Neural progenitor cell (in vitro differentiated cells): ENCODE measurements at regions not wholly inside any gene's neighbourhood (a gene's known extent, or its start where the extent isn't known, plus 50 kb on each side); places are given as distances from the start of the nearest gene placed in this dataset.

Source experiments
- DNase-seq: peaks from one replicate; pipeline ENCODE4 v3.0.0-alpha.2; 2016; ENCODE audit warnings: low spot score
- H2AFZ ChIP-seq: fragments of 200-600 bp; sonication (generic); replicated peaks from 2 replicates; pipeline ENCODE4 v1.6.1; 2016; ENCODE audit warnings: antibody characterized with exemption
- H3F3A ChIP-seq: fragments of 200-600 bp; sonication (generic); 2 replicates; pipeline ENCODE4 v1.6.1; 2016; ENCODE audit warnings: antibody characterized with exemption, low read depth
- H3K27ac ChIP-seq: fragments of 200-600 bp; sonication (generic); 2 replicates; pipeline ENCODE4 v1.5.1; 2016; ENCODE audit warnings: mild to moderate bottlenecking
- H3K27me3 ChIP-seq: fragments of 200-600 bp; sonication (generic); 2 replicates; pipeline ENCODE4 v1.6.1; 2016; ENCODE audit warnings: mild to moderate bottlenecking, moderate library complexity
- H3K36me3 ChIP-seq: fragments of 200-600 bp; sonication (generic); 2 replicates; pipeline ENCODE4 v1.5.1; 2016
- H3K4me1 ChIP-seq: fragments of 200-600 bp; sonication (generic); 2 replicates; pipeline ENCODE4 v1.6.1; 2016; ENCODE audit warnings: mixed run types
- H3K4me2 ChIP-seq: fragments of 200-600 bp; sonication (generic); 2 replicates; pipeline ENCODE4 v1.6.1; 2016
- H3K4me3 ChIP-seq: fragments of 200-600 bp; sonication (generic); 2 replicates; pipeline ENCODE4 v1.5.1; 2016
- H3K79me2 ChIP-seq: fragments of 200-600 bp; sonication (generic); 2 replicates; pipeline ENCODE4 v1.6.1; 2016; ENCODE audit warnings: low read depth
- H3K9ac ChIP-seq: fragments of 200-600 bp; sonication (generic); 2 replicates; pipeline ENCODE4 v1.6.1; 2016
- H3K9me3 ChIP-seq: fragments of 200-600 bp; sonication (generic); 2 replicates; pipeline ENCODE4 v1.5.1; 2016; ENCODE audit warnings: low read depth
- H4K20me1 ChIP-seq: fragments of 200-600 bp; sonication (generic); 2 replicates; pipeline ENCODE4 v1.6.1; 2016; ENCODE audit warnings: low read depth
- H3K27ac Mint-ChIP-seq: 3 replicates; pipeline ENCODE4 v1.8.0; 2021; ENCODE audit warnings: mixed read lengths
- H3K27me3 Mint-ChIP-seq: 2 replicates; pipeline ENCODE4 v1.8.0; 2022; ENCODE audit warnings: low read depth, mild to moderate bottlenecking, inconsistent platforms, moderate library complexity, mixed read lengths; ENCODE audit not compliant: insufficient read depth
- H3K36me3 Mint-ChIP-seq: 3 replicates; pipeline ENCODE4 v1.8.0; 2021; ENCODE audit warnings: mixed read lengths
- H3K4me1 Mint-ChIP-seq: 3 replicates; pipeline ENCODE4 v1.8.0; 2021; ENCODE audit warnings: mixed read lengths
- H3K4me3 Mint-ChIP-seq: 3 replicates; pipeline ENCODE4 v1.8.0; 2021; ENCODE audit warnings: mild to moderate bottlenecking, moderate library complexity, mixed read lengths
- H3K9me3 Mint-ChIP-seq: 3 replicates; pipeline ENCODE4 v1.8.0; 2020; ENCODE audit warnings: mixed read lengths
- EZH2 ChIP-seq: fragments of 200-600 bp; sonication (generic); IDR thresholded peaks from 2 replicates; pipeline ENCODE4 v1.6.1; 2017; ENCODE audit warnings: antibody characterized with exemption, mild to moderate bottlenecking, moderate library complexity
- EZH2phosphoT487 ChIP-seq: fragments of 200-600 bp; sonication (generic); IDR thresholded peaks from 2 replicates; pipeline ENCODE4 v1.6.1; 2017; ENCODE audit warnings: antibody characterized with exemption
- TF ChIP-seq, protein P1 (sequence below): fragments of 200-600 bp; sonication (generic); IDR thresholded peaks from 2 replicates; pipeline ENCODE4 v1.5.1; 2017; ENCODE audit warnings: antibody characterized with exemption, mild to moderate bottlenecking

DNA sequence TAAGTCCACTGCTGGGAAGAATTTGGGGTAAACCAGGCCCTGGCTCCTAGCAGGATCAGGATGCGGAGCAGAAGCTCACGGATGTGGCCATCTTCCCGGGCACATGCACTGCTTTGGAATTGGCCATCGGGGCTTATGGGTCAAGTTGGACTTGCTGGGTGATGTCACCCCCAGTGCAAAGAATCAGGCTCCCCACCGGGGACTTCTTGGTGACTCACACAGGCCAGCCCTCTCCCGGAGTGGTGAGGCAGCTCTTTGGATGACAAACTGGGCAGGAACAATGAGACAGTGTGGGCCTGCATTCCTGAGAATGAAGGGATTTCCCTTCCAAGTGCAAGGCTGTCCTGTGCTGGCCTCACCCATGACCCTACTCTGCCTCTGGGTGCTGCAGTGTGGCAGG lies 128.8 kb upstream of the ANO1 start:
- Mint-ChIP-seq H3K9me3 (peaks cover 4% of the 10 kb centered on the region), H3K4me1 (peaks cover 18% of the 10 kb centered on the region), H3K4me3 (no peak overlapping the region), H3K27me3 (peaks cover 14% of the 10 kb centered on the region), H3K27ac (no peak overlapping the region), H3K36me3 (no peaks in the 10 kb centered on the region)
- peaks cover 4% of the 10 kb centered on the region for H3F3A ChIP-seq
- H3K9me3 ChIP-seq: no peaks in the 10 kb centered on the region
- H3K79me2 ChIP-seq: no peaks in the 10 kb centered on the region
- no peaks in the 10 kb centered on the region for H4K20me1 ChIP-seq
- no peak for DNase-seq
- no peak overlapping the region for H2AFZ ChIP-seq
- peaks cover 9% of the 10 kb centered on the region for H3K4me1 ChIP-seq
- no peak overlapping the region for H3K9ac ChIP-seq
- no peaks in the 10 kb centered on the region for H3K36me3 ChIP-seq
- H3K27me3 ChIP-seq: no peaks in the 10 kb centered on the region
- no peak overlapping the region for H3K27ac ChIP-seq
- no peak overlapping the region for H3K4me2 ChIP-seq
- TF ChIP-seq, protein P1, sequence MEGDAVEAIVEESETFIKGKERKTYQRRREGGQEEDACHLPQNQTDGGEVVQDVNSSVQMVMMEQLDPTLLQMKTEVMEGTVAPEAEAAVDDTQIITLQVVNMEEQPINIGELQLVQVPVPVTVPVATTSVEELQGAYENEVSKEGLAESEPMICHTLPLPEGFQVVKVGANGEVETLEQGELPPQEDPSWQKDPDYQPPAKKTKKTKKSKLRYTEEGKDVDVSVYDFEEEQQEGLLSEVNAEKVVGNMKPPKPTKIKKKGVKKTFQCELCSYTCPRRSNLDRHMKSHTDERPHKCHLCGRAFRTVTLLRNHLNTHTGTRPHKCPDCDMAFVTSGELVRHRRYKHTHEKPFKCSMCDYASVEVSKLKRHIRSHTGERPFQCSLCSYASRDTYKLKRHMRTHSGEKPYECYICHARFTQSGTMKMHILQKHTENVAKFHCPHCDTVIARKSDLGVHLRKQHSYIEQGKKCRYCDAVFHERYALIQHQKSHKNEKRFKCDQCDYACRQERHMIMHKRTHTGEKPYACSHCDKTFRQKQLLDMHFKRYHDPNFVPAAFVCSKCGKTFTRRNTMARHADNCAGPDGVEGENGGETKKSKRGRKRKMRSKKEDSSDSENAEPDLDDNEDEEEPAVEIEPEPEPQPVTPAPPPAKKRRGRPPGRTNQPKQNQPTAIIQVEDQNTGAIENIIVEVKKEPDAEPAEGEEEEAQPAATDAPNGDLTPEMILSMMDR: no peak
- no peak for TF ChIP-seq EZH2
- TF ChIP-seq EZH2phosphoT487: no peak
- H3K4me3 ChIP-seq: no peak overlapping the region

DNA sequence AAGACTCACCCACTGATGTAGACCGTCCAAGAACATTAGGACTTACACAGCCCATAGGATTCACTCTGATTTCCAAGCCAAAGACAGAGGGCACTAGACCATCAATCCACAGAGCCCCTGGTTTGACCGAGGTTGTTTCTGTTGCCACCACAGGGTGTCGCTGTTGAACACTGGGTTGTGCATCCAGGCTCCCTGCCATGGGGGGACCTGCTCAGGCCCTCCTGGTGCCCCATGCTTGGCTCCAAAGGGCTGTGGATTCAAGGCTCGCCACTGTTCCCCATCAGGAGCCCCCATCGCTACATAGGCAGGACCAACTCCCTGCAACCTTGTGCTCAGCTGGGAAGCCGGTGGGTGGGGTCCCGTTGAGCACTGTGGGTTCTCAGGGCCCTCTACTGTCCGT lies 128.0 kb upstream of the ANO1 start:
- H3K79me2 ChIP-seq: no peaks in the 10 kb centered on the region
- peaks cover 14% of the 10 kb centered on the region for H3K27me3 Mint-ChIP-seq
- H3K27ac ChIP-seq: no peak overlapping the region
- no peaks in the 10 kb centered on the region for H3K36me3 Mint-ChIP-seq
- H3K9me3 Mint-ChIP-seq: peaks cover 4% of the 10 kb centered on the region
- H3K4me3 Mint-ChIP-seq: no peak overlapping the region
- H3K4me3 ChIP-seq: no peak overlapping the region
- H4K20me1 ChIP-seq: no peaks in the 10 kb centered on the region
- peaks cover 4% of the 10 kb centered on the region for H3F3A ChIP-seq
- no peaks in the 10 kb centered on the region for H3K9me3 ChIP-seq
- no peaks in the 10 kb centered on the region for H3K27me3 ChIP-seq
- no peak overlapping the region for H3K9ac ChIP-seq
- TF ChIP-seq, protein P1: peak; percentile 85
- TF ChIP-seq EZH2 (no peak), EZH2phosphoT487 (no peak)
- H2AFZ ChIP-seq: no peak overlapping the region
- no peak overlapping the region for H3K4me2 ChIP-seq
- peaks cover 21% of the 10 kb centered on the region for H3K4me1 Mint-ChIP-seq
- peak; percentile 76 for DNase-seq
- H3K4me1 ChIP-seq: peaks cover 9% of the 10 kb centered on the region
- no peak overlapping the region for H3K27ac Mint-ChIP-seq
- H3K36me3 ChIP-seq: no peaks in the 10 kb centered on the region

DNA sequence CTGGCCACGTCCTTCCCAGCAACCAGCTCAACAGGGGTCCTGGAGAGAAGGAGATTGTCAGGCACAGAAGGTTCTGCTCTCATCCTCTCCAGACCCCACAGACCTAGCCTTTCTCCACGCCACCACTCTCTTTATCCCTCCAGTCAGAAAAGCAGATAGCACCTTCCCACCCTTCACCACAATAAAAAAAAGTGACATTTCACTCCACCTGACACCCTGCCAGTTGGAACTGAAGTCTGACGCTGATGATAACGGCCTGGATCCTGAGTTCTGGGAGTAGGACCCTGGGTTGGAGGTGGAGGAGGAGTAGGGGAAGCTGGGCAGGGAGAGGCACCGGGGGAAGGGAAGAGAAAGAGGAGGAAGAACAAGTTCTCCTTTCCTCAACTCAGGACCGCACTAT lies 127.5 kb upstream of the ANO1 start:
- Mint-ChIP-seq H3K4me3 (no peak overlapping the region), H3K4me1 (peaks cover 24% of the 10 kb centered on the region), H3K36me3 (no peaks in the 10 kb centered on the region), H3K27me3 (peaks cover 16% of the 10 kb centered on the region), H3K27ac (peak overlapping the region; percentile 60), H3K9me3 (peaks cover 4% of the 10 kb centered on the region)
- no peaks in the 10 kb centered on the region for H3K36me3 ChIP-seq
- no peak for TF ChIP-seq EZH2
- TF ChIP-seq EZH2phosphoT487: no peak
- TF ChIP-seq, protein P1: no peak
- H3F3A ChIP-seq: peaks cover 4% of the 10 kb centered on the region
- H3K9me3 ChIP-seq: no peaks in the 10 kb centered on the region
- H3K4me3 ChIP-seq: no peak overlapping the region
- no peak for DNase-seq
- no peak overlapping the region for H3K4me2 ChIP-seq
- H3K9ac ChIP-seq: no peak overlapping the region
- H4K20me1 ChIP-seq: no peaks in the 10 kb centered on the region
- no peaks in the 10 kb centered on the region for H3K79me2 ChIP-seq
- H2AFZ ChIP-seq: no peak overlapping the region
- H3K4me1 ChIP-seq: peaks cover 9% of the 10 kb centered on the region
- no peak overlapping the region for H3K27ac ChIP-seq
- no peaks in the 10 kb centered on the region for H3K27me3 ChIP-seq
